Breast epithelium (tissue), 3 donors: ENCODE measurements at regions not wholly inside any gene's neighbourhood (a gene's known extent, or its start where the extent isn't known, plus 50 kb on each side); places are given as distances from the start of the nearest gene placed in this dataset.

Experiments used
- POLR2A ChIP-seq: fragments of 450-650 bp; IDR thresholded peaks from one replicate; pipeline ENCODE4 v1.6.1; 2016; ENCODE audit warnings: antibody characterized with exemption, mild to moderate bottlenecking, moderate library complexity
- POLR2AphosphoS5 ChIP-seq, 3 donors: sonication (generic); formaldehyde crosslinking; IDR thresholded peaks; one replicate each; pipeline ENCODE4 v1.6.1; 2017; ENCODE audit warnings: antibody characterized with exemption in 3 of 3
- TF ChIP-seq, protein P1 (sequence below), 3 donors: fragments of 450-650 bp; IDR thresholded peaks; one replicate each; pipeline ENCODE4 v1.5.1; 2016 to 2017; ENCODE audit warnings: antibody characterized with exemption in 3 of 3, mild to moderate bottlenecking in 3 of 3, moderate library complexity in 3 of 3

DNA sequence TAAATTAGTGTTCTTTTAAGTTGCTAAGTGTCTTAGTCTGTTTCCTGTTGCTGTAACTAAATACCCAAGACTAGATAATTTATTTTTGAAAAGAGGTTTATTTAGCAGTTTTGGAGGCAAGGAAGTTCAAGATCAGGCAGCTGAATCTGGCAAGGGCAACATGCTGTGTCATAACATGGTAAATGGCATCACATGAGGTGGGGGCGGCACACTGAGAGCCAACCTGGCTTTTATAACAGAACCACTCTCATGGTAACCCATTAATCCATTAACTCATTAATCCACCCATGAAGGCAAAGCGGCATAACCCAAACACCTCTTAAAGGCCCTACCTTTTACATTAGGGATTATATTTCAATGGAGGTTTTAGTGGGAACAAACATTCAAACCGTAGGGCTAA is 182.2 kb upstream of the GATB start:
- TF ChIP-seq POLR2A (no peak), POLR2AphosphoS5 (IDR thresholded peaks at IDR 0.05) (no peak)
- TF ChIP-seq, protein P1, sequence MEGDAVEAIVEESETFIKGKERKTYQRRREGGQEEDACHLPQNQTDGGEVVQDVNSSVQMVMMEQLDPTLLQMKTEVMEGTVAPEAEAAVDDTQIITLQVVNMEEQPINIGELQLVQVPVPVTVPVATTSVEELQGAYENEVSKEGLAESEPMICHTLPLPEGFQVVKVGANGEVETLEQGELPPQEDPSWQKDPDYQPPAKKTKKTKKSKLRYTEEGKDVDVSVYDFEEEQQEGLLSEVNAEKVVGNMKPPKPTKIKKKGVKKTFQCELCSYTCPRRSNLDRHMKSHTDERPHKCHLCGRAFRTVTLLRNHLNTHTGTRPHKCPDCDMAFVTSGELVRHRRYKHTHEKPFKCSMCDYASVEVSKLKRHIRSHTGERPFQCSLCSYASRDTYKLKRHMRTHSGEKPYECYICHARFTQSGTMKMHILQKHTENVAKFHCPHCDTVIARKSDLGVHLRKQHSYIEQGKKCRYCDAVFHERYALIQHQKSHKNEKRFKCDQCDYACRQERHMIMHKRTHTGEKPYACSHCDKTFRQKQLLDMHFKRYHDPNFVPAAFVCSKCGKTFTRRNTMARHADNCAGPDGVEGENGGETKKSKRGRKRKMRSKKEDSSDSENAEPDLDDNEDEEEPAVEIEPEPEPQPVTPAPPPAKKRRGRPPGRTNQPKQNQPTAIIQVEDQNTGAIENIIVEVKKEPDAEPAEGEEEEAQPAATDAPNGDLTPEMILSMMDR (IDR thresholded peaks at IDR 0.05) = no peak
